T-cell (primary cell): ENCODE measurements at regions not wholly inside any gene's neighbourhood (a gene's known extent, or its start where the extent isn't known, plus 50 kb on each side); places are given as distances from the start of the nearest gene placed in this dataset.

Source experiments
- ATAC-seq, 4 experiments: fragments of 200-7000 bp in 3 of 4; fragments of 150-1000 bp in 1 of 4; cut with Tn5 transposase; replicated peaks in 1 of 4; 1 replicate in 3 of 4; 2 replicates in 1 of 4; pipeline ENCODE4 v1.10.0; 2021; ENCODE audit warnings: moderate library complexity in 3 of 4, mild to moderate bottlenecking in 2 of 4, moderate number of reproducible peaks in 1 of 4
- CTCF ChIA-PET, 2 donors: fragments of 300-600 bp; sonication (Branson Sonifier 250); formaldehyde crosslinking; loops; one replicate each; lab custom pipeline; 2022; ENCODE audit warnings: antibody characterized with exemption in 2 of 2; lab: Charles Lee
- POLR2A ChIA-PET, 2 donors: fragments of 300-600 bp; sonication (Branson Sonifier 250); formaldehyde crosslinking; loops; one replicate each; lab custom pipeline; 2022; ENCODE audit warnings: antibody characterized with exemption in 2 of 2; lab: Charles Lee
- DNase-seq, 35 experiments: peaks; one replicate each; pipeline versions ENCODE4 v3.0.0 to v3.0.0-alpha.2; 2013 to 2023
- H3K27ac ChIP-seq: one replicate; pipeline ENCODE4 v1.5.1; 2013; ENCODE audit warnings: low read length
- H3K27me3 ChIP-seq, 2 experiments: replicated peaks in 1 of 2; 1 replicate in 1 of 2; 2 replicates in 1 of 2; pipeline versions ENCODE4 v1.6.1 to v1.7.0; 2013; ENCODE audit warnings: low read length in 1 of 2, mixed read lengths in 1 of 2; ENCODE audit not compliant: control insufficient read depth in 2 of 2, insufficient read depth in 2 of 2; ENCODE audit errors: extremely low read depth in 1 of 2
- H3K36me3 ChIP-seq, 2 donors: 1 replicate in 1 of 2; 2 replicates in 1 of 2; pipeline versions ENCODE4 v1.6.1 to v1.7.0; 2013; ENCODE audit warnings: low read length in 1 of 2; ENCODE audit not compliant: control insufficient read depth in 2 of 2, insufficient read depth in 1 of 2; ENCODE audit errors: extremely low read depth in 1 of 2
- H3K4me1 ChIP-seq, 2 experiments: 1 replicate in 1 of 2; 2 replicates in 1 of 2; pipeline versions ENCODE4 v1.6.1 to v1.7.0; 2013; ENCODE audit warnings: low read length in 2 of 2, mixed read lengths in 1 of 2; ENCODE audit not compliant: insufficient read depth in 2 of 2, control insufficient read depth in 1 of 2; ENCODE audit errors: extremely low read depth in 1 of 2
- H3K4me3 ChIP-seq, 2 donors: 1 replicate in 1 of 2; 2 replicates in 1 of 2; pipeline versions ENCODE4 v1.5.1 to v1.7.0; 2013; ENCODE audit warnings: mild to moderate bottlenecking in 2 of 2, low read length in 1 of 2, moderate library complexity in 1 of 2; ENCODE audit not compliant: control insufficient read depth in 1 of 2; ENCODE audit errors: extremely low read depth in 1 of 2
- H3K9me3 ChIP-seq: 2 replicates; pipeline ENCODE4 v1.7.0; 2013
- H3K27ac Mint-ChIP-seq, 2 donors: one replicate each; pipeline ENCODE4 v1.8.0; 2020 to 2021; ENCODE audit warnings: mild to moderate bottlenecking in 2 of 2, mixed read lengths in 2 of 2
- H3K27me3 Mint-ChIP-seq, 2 donors: one replicate each; pipeline ENCODE4 v1.8.0; 2021 to 2022; ENCODE audit warnings: mixed read lengths in 2 of 2
- H3K36me3 Mint-ChIP-seq: one replicate; pipeline ENCODE4 v1.8.0; 2021; ENCODE audit warnings: mixed read lengths
- H3K4me1 Mint-ChIP-seq, 3 donors: one replicate each; pipeline ENCODE4 v1.8.0; 2020 to 2022; ENCODE audit warnings: mixed read lengths in 3 of 3, mild to moderate bottlenecking in 1 of 3
- H3K4me3 Mint-ChIP-seq, 3 donors: one replicate each; pipeline ENCODE4 v1.8.0; 2020 to 2022; ENCODE audit warnings: mild to moderate bottlenecking in 3 of 3, mixed read lengths in 3 of 3, moderate library complexity in 3 of 3
- H3K9me3 Mint-ChIP-seq, 3 donors: one replicate each; pipeline ENCODE4 v1.8.0; 2020 to 2022; ENCODE audit warnings: mixed read lengths in 3 of 3
- WGBS: methylation state at CpG from one replicate; pipeline ENCODE4 v1.1.5; 2013; ENCODE audit warnings: missing lambda C conversion rate; ENCODE audit not compliant: insufficient coverage; 5-methylcytosine and 5-hydroxymethylcytosine counted together

DNA sequence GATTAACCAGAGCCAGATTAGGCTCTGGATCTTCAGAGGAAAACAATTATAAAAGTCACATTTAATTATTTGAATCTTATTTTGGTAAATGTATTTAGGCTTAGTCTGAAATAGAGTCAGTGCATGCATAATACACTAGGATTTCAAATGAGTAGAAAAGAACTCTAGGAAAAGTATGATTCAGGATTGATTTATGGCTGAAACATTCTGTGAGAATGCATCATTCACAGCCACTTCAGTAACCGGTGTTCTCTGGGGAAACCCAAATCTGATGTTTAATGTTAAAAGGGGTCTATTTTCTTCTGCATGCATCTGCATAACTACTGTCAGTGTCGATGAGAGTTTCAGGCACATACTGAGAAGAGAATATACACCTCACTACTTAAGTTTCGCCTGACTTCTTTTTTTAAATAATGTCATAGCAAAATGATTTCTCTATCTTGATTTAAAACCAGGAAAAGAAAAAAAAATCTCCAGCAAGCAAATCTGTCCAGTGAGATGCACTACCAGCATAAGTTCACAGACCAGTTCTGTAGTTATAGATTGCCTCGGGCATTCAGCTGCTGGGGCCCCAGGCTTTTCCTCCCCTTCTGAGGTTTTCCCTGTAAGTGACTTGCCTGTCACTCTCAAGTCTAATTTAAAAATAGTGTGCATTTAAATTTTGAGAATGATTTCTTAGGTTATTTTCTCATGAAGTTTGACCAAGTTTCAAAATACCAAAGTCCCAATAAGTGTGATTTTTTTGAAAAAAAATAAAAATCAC, 501.5 kb downstream of the NR4A2 start:
- Histone ChIP-seq H3K4me1 (no peaks in the 10 kb centered on the region), H3K4me3 (no peak overlapping the region), H3K27me3 (no peaks in the 10 kb centered on the region), H3K27ac (no peak overlapping the region), H3K9me3 (no peaks in the 10 kb centered on the region), H3K36me3 (no peaks in the 10 kb centered on the region)
- Mint-ChIP-seq H3K4me3 (no peak overlapping the region), H3K9me3 (no peaks in the 10 kb centered on the region), H3K27me3 (no peaks in the 10 kb centered on the region), H3K4me1 (no peaks in the 10 kb centered on the region), H3K27ac (no peak overlapping the region), H3K36me3 (no peaks in the 10 kb centered on the region)
- DNase-seq: no peak
- WGBS: 14% methylated on average over 1 of the region's 4 CpGs
- ATAC-seq: no peak
- POLR2A ChIA-PET: no interaction called here
- CTCF ChIA-PET: no interaction called here

DNA sequence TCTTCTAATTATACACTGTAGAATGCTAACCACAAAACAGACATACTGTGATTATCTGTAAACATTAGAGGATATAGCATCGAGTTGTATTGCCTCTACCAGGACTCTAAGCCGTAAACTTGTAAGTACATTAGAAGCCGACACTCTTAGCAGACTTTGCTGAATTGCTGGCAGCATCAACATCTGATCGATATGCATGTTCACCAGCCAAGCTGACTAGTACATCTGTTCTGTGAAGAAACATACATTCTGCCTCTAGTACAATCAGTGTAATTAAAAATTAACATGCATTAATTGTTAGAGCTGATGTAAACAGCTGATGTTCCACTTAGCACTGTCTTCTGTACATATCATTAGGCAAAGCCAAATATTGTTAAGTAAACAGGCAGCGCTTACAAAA, 502.2 kb downstream of the NR4A2 start:
- DNase-seq: no peak
- no peak overlapping the region for H3K27ac Mint-ChIP-seq

DNA sequence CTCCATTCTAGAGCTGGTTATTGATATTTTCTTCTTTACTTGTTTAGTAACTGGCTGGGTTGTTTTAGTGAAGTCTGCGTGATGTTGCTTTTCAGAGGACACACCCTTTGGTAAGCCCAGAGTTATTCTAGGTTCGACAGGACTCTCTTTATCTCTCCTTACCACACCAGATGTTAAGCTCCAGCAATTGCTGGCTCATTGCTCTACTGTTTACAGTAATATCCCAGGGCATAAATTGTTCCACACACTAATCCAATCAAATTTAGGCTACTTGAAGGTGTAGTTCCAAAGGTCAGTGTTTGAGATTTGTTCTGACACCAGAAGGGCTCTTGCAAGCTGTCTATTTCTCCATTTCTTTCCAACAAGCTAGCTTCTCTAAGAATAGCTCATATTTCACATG, 506.6 kb downstream of the NR4A2 start:
- CTCF ChIA-PET: no interaction called here
- Mint-ChIP-seq H3K27ac (no peak overlapping the region), H3K9me3 (no peaks in the 10 kb centered on the region), H3K4me1 (no peaks in the 10 kb centered on the region), H3K4me3 (no peak overlapping the region), H3K36me3 (no peaks in the 10 kb centered on the region), H3K27me3 (no peaks in the 10 kb centered on the region)
- Histone ChIP-seq H3K36me3 (no peaks in the 10 kb centered on the region), H3K27ac (no peak overlapping the region), H3K27me3 (no peaks in the 10 kb centered on the region), H3K4me3 (no peak overlapping the region), H3K4me1 (no peaks in the 10 kb centered on the region), H3K9me3 (no peaks in the 10 kb centered on the region)
- ATAC-seq: no peak
- no peak for DNase-seq
- WGBS: no CpG with 5 or more reads among the region's 2 CpGs
- POLR2A ChIA-PET: no interaction called here

More for the DNA sequence above, 502.2 kb downstream of the NR4A2 start:
- H3K36me3 Mint-ChIP-seq: no peaks in the 10 kb centered on the region
- H3K27ac ChIP-seq: no peak overlapping the region
- no peak overlapping the region for H3K4me3 ChIP-seq
- H3K27me3 Mint-ChIP-seq: no peaks in the 10 kb centered on the region
- POLR2A ChIA-PET: no interaction called here
- no peaks in the 10 kb centered on the region for H3K4me1 Mint-ChIP-seq
- no peaks in the 10 kb centered on the region for H3K4me1 ChIP-seq
- no peak for ATAC-seq
- 84% methylated on average over 3 of the region's 5 CpGs for WGBS
- CTCF ChIA-PET: no interaction called here
- no peak overlapping the region for H3K4me3 Mint-ChIP-seq
- no peaks in the 10 kb centered on the region for H3K9me3 Mint-ChIP-seq
- no peaks in the 10 kb centered on the region for H3K36me3 ChIP-seq
- H3K9me3 ChIP-seq: no peaks in the 10 kb centered on the region
- H3K27me3 ChIP-seq: no peaks in the 10 kb centered on the region

DNA sequence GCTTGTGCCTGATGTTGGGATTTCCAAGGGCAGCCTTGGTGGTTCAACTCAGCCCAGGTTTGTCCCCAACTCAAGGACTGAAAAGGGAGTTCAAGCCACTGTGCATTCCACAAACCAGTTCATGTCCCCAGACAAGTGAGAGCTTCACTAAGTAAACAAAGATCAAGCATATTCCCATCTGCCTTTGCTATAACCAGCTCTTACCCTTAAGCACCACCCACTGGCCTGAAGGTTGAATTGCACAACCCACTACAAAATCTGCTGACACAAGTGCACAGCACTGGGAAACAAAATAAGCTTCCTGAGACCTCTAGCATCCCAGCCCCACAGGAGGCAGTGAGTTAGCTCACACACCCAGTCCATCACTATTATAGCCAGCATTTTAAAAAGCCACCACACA, 516.7 kb downstream of the NR4A2 start:
- Histone ChIP-seq H3K4me1 (no peaks in the 10 kb centered on the region), H3K4me3 (no peak overlapping the region), H3K27ac (no peak overlapping the region), H3K36me3 (no peaks in the 10 kb centered on the region), H3K27me3 (no peaks in the 10 kb centered on the region), H3K9me3 (no peaks in the 10 kb centered on the region)
- ChIA-PET CTCF (no interaction called here), POLR2A (no interaction called here)
- Mint-ChIP-seq H3K27me3 (no peaks in the 10 kb centered on the region), H3K4me3 (no peak overlapping the region), H3K9me3 (peaks cover 0 to 9% (median 4%) of the 10 kb centered on the region in 3 donors), H3K27ac (no peak overlapping the region), H3K36me3 (no peaks in the 10 kb centered on the region), H3K4me1 (no peaks in the 10 kb centered on the region)
- DNase-seq: no peak
- no peak for ATAC-seq

DNA sequence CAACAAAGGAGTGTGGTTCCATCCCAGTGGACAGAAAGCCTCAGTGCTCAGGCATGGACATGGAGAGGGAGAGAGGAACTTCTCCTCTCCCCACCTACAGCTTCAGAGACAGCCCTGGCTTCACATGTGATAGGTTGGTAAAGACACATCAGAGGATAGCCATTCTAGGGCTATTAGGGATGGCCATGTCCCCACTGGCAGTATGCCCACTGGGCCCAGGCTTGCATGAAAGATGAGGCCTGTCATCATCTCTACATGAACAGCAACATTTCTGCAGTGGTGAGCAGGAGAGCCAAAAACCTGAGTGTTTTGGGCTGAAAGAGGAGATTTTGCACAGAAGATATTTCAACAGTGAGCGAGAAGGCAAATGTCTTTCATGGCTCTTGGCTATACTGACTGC, 517.2 kb downstream of the NR4A2 start:
- DNase-seq: no peak
- no peak overlapping the region for H3K4me3 ChIP-seq

DNA sequence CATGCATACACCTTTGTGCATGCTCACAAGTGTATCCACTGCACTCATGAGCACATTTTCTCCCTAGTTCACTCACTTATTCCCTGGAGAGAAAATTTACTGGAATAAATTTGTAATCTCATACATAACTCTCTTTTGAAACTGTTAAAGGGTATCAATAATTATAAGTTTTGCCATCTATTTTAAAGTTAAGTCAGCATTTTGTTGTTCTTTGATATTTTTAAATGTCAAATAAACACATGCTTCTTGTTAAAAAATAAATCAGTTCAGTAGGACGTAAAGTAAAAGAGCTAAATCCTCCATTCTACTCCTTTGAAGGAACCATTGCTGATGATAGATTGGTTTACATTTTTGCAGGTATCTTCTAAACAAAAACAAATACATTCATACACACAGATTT, 522.1 kb downstream of the NR4A2 start:
- H3K4me3 ChIP-seq: no peak overlapping the region
- POLR2A ChIA-PET: no interaction called here
- no peaks in the 10 kb centered on the region for H3K9me3 ChIP-seq
- H3K36me3 ChIP-seq: no peaks in the 10 kb centered on the region
- peaks cover 0 to 3% (median 0%) of the 10 kb centered on the region in 3 donors for H3K9me3 Mint-ChIP-seq
- DNase-seq (no peak), ATAC-seq (no peak)
- H3K27me3 Mint-ChIP-seq: no peaks in the 10 kb centered on the region
- no peak overlapping the region for H3K4me3 Mint-ChIP-seq
- no peaks in the 10 kb centered on the region for H3K36me3 Mint-ChIP-seq
- no peaks in the 10 kb centered on the region for H3K4me1 Mint-ChIP-seq
- WGBS: no CpG with 5 or more reads among the region's 1 CpG
- no peaks in the 10 kb centered on the region for H3K27me3 ChIP-seq
- no peaks in the 10 kb centered on the region for H3K4me1 ChIP-seq
- no peak overlapping the region for H3K27ac Mint-ChIP-seq
- CTCF ChIA-PET: no interaction called here
- H3K27ac ChIP-seq: no peak overlapping the region

More for the DNA sequence above, 517.2 kb downstream of the NR4A2 start:
- Histone ChIP-seq H3K4me1 (no peaks in the 10 kb centered on the region), H3K27me3 (no peaks in the 10 kb centered on the region), H3K36me3 (no peaks in the 10 kb centered on the region), H3K9me3 (no peaks in the 10 kb centered on the region), H3K27ac (no peak overlapping the region)
- no peaks in the 10 kb centered on the region for H3K36me3 Mint-ChIP-seq
- no peaks in the 10 kb centered on the region for H3K4me1 Mint-ChIP-seq
- no peak overlapping the region for H3K4me3 Mint-ChIP-seq
- ChIA-PET POLR2A (no interaction called here), CTCF (no interaction called here)
- no peak for ATAC-seq
- 71% methylated on average over 1 of the region's 1 CpG for WGBS
- H3K9me3 Mint-ChIP-seq: peaks cover 0 to 9% (median 4%) of the 10 kb centered on the region in 3 donors
- H3K27ac Mint-ChIP-seq: no peak overlapping the region
- no peaks in the 10 kb centered on the region for H3K27me3 Mint-ChIP-seq

DNA sequence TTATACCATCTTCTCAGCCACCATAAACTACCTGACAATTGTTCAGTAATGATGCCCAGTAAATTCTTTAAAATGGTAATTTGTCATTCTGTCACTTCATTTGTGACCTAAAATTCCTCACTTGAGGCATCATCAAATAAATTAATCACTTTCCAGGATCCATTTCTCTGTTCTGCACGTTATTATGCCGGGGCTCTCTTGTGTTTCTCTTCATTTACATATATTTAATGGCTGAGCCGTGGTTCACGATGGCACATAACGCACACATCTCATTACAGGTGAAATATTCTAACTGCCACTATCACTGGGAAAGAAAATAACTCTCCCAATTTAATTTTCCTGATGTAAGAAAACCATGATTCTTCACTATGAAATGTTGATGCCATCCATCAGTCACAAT, 529.6 kb downstream of the NR4A2 start:
- H3K9me3 ChIP-seq: no peaks in the 10 kb centered on the region
- ChIA-PET POLR2A (no interaction called here), CTCF (no interaction called here)
- no peak for ATAC-seq
- H3K27me3 ChIP-seq: no peaks in the 10 kb centered on the region
- DNase-seq: no peak
- no peak overlapping the region for H3K4me3 Mint-ChIP-seq
- H3K9me3 Mint-ChIP-seq: peaks cover 0 to 3% (median 3%) of the 10 kb centered on the region in 3 donors
- WGBS: 86% methylated on average over 5 of the region's 5 CpGs
- H3K27ac Mint-ChIP-seq: no peak overlapping the region
- no peaks in the 10 kb centered on the region for H3K36me3 Mint-ChIP-seq
- no peak overlapping the region for H3K27ac ChIP-seq
- no peak overlapping the region for H3K4me3 ChIP-seq
- H3K4me1 Mint-ChIP-seq: no peaks in the 10 kb centered on the region
- no peaks in the 10 kb centered on the region for H3K27me3 Mint-ChIP-seq
- H3K36me3 ChIP-seq: no peaks in the 10 kb centered on the region
- no peaks in the 10 kb centered on the region for H3K4me1 ChIP-seq
